ENCODE measurements at regions not wholly inside any gene's neighbourhood (a gene's known extent, or its start where the extent isn't known, plus 50 kb on each side); places are given as distances from the start of the nearest gene placed in this dataset.

DNA sequence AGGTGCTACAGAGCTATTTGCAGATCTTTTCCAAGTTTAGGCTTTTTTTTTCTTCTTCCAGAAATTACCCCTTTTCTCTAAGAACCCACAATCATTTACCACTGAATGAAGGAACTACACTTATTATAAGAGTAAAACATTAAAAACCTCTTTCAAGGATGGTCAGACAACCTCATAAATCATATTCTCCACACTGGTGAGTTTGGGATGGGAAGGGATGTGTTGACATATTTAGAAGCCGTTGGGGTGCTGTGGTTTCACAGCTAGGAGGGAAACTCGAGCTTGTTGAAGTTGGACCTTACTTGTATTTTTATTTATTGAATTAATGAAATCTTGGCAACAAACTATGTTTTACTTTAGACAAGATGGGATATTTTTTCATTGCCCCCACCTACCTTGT is 289.4 kb upstream of the MEIS1 start:
- TF ChIP-seq, protein P1, sequence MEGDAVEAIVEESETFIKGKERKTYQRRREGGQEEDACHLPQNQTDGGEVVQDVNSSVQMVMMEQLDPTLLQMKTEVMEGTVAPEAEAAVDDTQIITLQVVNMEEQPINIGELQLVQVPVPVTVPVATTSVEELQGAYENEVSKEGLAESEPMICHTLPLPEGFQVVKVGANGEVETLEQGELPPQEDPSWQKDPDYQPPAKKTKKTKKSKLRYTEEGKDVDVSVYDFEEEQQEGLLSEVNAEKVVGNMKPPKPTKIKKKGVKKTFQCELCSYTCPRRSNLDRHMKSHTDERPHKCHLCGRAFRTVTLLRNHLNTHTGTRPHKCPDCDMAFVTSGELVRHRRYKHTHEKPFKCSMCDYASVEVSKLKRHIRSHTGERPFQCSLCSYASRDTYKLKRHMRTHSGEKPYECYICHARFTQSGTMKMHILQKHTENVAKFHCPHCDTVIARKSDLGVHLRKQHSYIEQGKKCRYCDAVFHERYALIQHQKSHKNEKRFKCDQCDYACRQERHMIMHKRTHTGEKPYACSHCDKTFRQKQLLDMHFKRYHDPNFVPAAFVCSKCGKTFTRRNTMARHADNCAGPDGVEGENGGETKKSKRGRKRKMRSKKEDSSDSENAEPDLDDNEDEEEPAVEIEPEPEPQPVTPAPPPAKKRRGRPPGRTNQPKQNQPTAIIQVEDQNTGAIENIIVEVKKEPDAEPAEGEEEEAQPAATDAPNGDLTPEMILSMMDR (IDR thresholded peaks at IDR 0.05; ENCODE audit: insufficient read depth, low read length), result no peak
- TF ChIP-seq POLR2AphosphoS5 (IDR thresholded peaks at IDR 0.05; ENCODE audit: low read depth) (no peak), GABPA (IDR thresholded peaks at IDR 0.05; ENCODE audit: low read depth) (no peak)
- TF ChIP-seq, protein P2, sequence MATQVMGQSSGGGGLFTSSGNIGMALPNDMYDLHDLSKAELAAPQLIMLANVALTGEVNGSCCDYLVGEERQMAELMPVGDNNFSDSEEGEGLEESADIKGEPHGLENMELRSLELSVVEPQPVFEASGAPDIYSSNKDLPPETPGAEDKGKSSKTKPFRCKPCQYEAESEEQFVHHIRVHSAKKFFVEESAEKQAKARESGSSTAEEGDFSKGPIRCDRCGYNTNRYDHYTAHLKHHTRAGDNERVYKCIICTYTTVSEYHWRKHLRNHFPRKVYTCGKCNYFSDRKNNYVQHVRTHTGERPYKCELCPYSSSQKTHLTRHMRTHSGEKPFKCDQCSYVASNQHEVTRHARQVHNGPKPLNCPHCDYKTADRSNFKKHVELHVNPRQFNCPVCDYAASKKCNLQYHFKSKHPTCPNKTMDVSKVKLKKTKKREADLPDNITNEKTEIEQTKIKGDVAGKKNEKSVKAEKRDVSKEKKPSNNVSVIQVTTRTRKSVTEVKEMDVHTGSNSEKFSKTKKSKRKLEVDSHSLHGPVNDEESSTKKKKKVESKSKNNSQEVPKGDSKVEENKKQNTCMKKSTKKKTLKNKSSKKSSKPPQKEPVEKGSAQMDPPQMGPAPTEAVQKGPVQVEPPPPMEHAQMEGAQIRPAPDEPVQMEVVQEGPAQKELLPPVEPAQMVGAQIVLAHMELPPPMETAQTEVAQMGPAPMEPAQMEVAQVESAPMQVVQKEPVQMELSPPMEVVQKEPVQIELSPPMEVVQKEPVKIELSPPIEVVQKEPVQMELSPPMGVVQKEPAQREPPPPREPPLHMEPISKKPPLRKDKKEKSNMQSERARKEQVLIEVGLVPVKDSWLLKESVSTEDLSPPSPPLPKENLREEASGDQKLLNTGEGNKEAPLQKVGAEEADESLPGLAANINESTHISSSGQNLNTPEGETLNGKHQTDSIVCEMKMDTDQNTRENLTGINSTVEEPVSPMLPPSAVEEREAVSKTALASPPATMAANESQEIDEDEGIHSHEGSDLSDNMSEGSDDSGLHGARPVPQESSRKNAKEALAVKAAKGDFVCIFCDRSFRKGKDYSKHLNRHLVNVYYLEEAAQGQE (IDR thresholded peaks at IDR 0.05; ENCODE audit: insufficient replicate concordance, low read depth), result no peak

All from HL-60 (cell line).